Mucosa of rectum (tissue), 2 donors: ENCODE measurements at regions not wholly inside any gene's neighbourhood (a gene's known extent, or its start where the extent isn't known, plus 50 kb on each side); places are given as distances from the start of the nearest gene placed in this dataset.
A peak's percentile ranks its signal among the peaks of the same experiment; 100 is the strongest.

Source experiments
- H3K27ac ChIP-seq, 2 donors: one replicate each; pipeline ENCODE4 v1.7.0; 2013; ENCODE audit warnings: inconsistent platforms in 2 of 2, low read depth in 2 of 2, low read length in 2 of 2
- H3K27me3 ChIP-seq, 2 donors: one replicate each; pipeline ENCODE4 v1.7.0; 2013; ENCODE audit warnings: low read length in 2 of 2; ENCODE audit not compliant: control insufficient read depth in 2 of 2, insufficient read depth in 2 of 2
- H3K36me3 ChIP-seq, 2 donors: one replicate each; pipeline ENCODE4 v1.7.0; 2013; ENCODE audit warnings: low read length in 2 of 2; ENCODE audit not compliant: control insufficient read depth in 2 of 2, insufficient read depth in 2 of 2
- H3K4me1 ChIP-seq, 2 donors: one replicate each; pipeline ENCODE4 v1.7.0; 2013; ENCODE audit warnings: low read length in 2 of 2, mild to moderate bottlenecking in 1 of 2; ENCODE audit not compliant: control insufficient read depth in 2 of 2, insufficient read depth in 2 of 2
- H3K4me3 ChIP-seq, 2 donors: one replicate each; pipeline ENCODE4 v1.7.0; 2013; ENCODE audit warnings: low read length in 2 of 2
- H3K9ac ChIP-seq, 2 donors: one replicate each; pipeline ENCODE4 v1.7.0; 2013; ENCODE audit warnings: low read length in 2 of 2, low read depth in 1 of 2, mild to moderate bottlenecking in 1 of 2
- H3K9me3 ChIP-seq, 2 donors: one replicate each; pipeline ENCODE4 v1.7.0; 2013; ENCODE audit warnings: low read length in 2 of 2; ENCODE audit not compliant: control insufficient read depth in 2 of 2
- donor health status: healthy.
- donor health status: Normal muscosa, but diverticular disease.

GRCh38 chr7:85765698-85766298, 578.9 kb upstream of the SEMA3D start:
- no peaks in the 10 kb centered on the region for H3K9me3 ChIP-seq

DNA sequence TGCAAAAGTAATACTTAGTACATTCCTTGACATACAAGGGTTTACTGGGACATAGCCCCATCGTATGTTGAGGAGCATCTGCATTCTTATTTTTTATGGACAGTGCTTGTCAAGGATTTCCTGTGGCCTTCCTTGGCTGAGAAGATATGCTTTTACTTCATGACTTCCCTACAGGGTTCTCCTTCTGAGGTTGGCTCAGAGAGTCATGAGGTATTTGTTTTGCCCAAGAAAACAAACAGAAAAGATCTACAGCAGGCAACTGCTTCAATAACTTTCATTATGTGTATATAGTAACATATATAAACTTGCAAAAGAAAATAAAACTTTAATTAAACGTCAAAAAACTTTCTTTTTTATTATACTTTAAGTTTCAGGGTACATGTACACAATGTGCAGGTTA, 577.2 kb upstream of the SEMA3D start:
- Histone ChIP-seq H3K9ac (no peak overlapping the region), H3K27me3 (no peaks in the 10 kb centered on the region), H3K27ac (no peak overlapping the region), H3K4me3 (no peak overlapping the region), H3K36me3 (no peaks in the 10 kb centered on the region), H3K4me1 (peaks cover 0 to 5% of the 10 kb centered on the region in 2 donors), H3K9me3 (no peaks in the 10 kb centered on the region)

More at GRCh38 chr7:85765698-85766298, 578.9 kb upstream of the SEMA3D start:
- Histone ChIP-seq H3K4me3 (peak overlapping the region in 1 of 2 donors; percentile 7), H3K27ac (no peak overlapping the region), H3K4me1 (peaks cover 0 to 5% of the 10 kb centered on the region in 2 donors), H3K36me3 (no peaks in the 10 kb centered on the region), H3K27me3 (no peaks in the 10 kb centered on the region), H3K9ac (no peak overlapping the region)

DNA sequence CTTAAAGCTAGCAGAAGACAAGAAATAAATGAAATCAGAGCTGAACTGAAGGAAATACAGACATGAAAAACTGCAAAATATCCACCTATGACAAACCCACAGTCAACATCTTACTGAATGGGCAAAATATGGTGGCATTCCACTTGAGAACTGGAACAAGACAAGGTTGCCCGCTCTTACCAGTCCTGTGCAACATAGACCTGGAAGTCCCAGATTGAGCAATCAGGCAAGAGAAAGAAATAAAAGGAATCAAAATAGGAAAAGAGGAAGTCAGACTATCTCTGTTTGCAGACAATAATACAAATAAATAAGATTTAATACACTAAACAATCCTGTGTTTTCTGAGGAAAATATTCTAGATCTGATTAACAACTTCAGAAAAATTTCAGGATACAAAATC, 570.5 kb upstream of the SEMA3D start:
- no peak overlapping the region for H3K4me3 ChIP-seq
- no peaks in the 10 kb centered on the region for H3K36me3 ChIP-seq
- H3K4me1 ChIP-seq: no peaks in the 10 kb centered on the region
- no peaks in the 10 kb centered on the region for H3K27me3 ChIP-seq
- H3K27ac ChIP-seq: no peak overlapping the region
- H3K9ac ChIP-seq: no peak overlapping the region
- H3K9me3 ChIP-seq: no peaks in the 10 kb centered on the region

GRCh38 chr7:85750454-85750949, 563.6 kb upstream of the SEMA3D start:
- Histone ChIP-seq H3K4me1 (no peaks in the 10 kb centered on the region), H3K36me3 (no peaks in the 10 kb centered on the region), H3K27ac (no peak overlapping the region), H3K9me3 (peaks cover 6 to 7% of the 10 kb centered on the region in 2 donors), H3K4me3 (no peak overlapping the region), H3K9ac (no peak overlapping the region), H3K27me3 (no peaks in the 10 kb centered on the region)

DNA sequence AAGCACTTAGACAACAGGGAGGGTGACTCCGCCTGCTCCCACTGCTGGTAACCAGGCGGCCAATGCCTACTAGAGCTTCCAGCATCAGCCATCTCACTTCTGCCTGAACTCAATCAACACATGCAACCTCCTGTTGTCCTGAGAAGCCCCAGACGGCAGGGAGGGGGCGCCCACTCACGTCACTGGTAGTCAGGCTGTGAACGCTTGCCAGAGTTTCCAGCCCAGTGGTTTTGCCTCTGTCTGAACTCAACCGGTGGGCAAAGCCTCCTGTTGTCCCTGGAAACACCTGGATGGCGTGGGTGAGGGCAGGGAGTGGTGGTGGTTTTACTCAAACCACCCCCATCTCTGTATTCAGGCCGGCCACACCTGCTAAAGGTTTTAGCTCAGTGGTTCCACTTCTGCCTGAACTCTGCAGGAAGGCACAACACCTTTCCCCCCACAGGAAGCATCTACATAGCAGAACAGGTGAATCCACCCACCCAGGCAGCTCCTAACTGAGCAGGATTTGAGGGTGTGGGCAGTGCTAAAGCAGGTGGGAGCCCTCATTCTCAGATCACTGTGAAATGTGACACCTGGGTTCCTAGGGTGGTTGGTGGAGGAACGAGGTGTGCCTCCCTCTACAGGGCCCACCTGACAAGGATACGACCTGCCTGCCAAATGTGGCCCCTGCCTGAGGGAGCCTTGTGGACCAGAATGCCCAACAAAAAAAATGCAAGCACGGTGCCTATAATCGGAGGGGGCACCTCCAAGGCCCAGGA, 563.0 kb upstream of the SEMA3D start:
- no peak overlapping the region for H3K4me3 ChIP-seq
- no peak overlapping the region for H3K27ac ChIP-seq
- no peak overlapping the region for H3K9ac ChIP-seq
- H3K27me3 ChIP-seq: no peaks in the 10 kb centered on the region
- no peaks in the 10 kb centered on the region for H3K36me3 ChIP-seq
- peaks cover 7% of the 10 kb centered on the region in 2 donors for H3K9me3 ChIP-seq
- H3K4me1 ChIP-seq: no peaks in the 10 kb centered on the region

GRCh38 chr7:85748861-85749260, 562.0 kb upstream of the SEMA3D start:
- H3K4me1 ChIP-seq: no peaks in the 10 kb centered on the region
- H3K27me3 ChIP-seq: no peaks in the 10 kb centered on the region
- H3K27ac ChIP-seq: no peak overlapping the region
- H3K9me3 ChIP-seq: peaks cover 7 to 9% of the 10 kb centered on the region in 2 donors
- H3K4me3 ChIP-seq: no peak overlapping the region
- H3K9ac ChIP-seq: no peak overlapping the region
- H3K36me3 ChIP-seq: no peaks in the 10 kb centered on the region

- H3K9me3 ChIP-seq: no peaks in the 10 kb centered on the region
- H3K4me1 ChIP-seq: no peaks in the 10 kb centered on the region
- H3K27me3 ChIP-seq: no peaks in the 10 kb centered on the region
- no peak overlapping the region for H3K27ac ChIP-seq
- H3K4me3 ChIP-seq: no peak overlapping the region
- no peak overlapping the region for H3K9ac ChIP-seq
- H3K36me3 ChIP-seq: no peaks in the 10 kb centered on the region
These were observed 550.6 kb upstream of the SEMA3D start for GRCh38 chr7:85737426-85737825.

GRCh38 chr7:85736085-85736484, 549.2 kb upstream of the SEMA3D start:
- H3K9me3 ChIP-seq: no peaks in the 10 kb centered on the region

GRCh38 chr7:85734823-85735222, 548.0 kb upstream of the SEMA3D start:
- Histone ChIP-seq H3K9ac (no peak overlapping the region), H3K36me3 (no peaks in the 10 kb centered on the region), H3K27ac (no peak overlapping the region), H3K4me1 (no peaks in the 10 kb centered on the region), H3K4me3 (no peak overlapping the region), H3K9me3 (no peaks in the 10 kb centered on the region), H3K27me3 (no peaks in the 10 kb centered on the region)

More at GRCh38 chr7:85736085-85736484, 549.2 kb upstream of the SEMA3D start:
- no peak overlapping the region for H3K4me3 ChIP-seq
- no peak overlapping the region for H3K9ac ChIP-seq
- H3K27ac ChIP-seq: no peak overlapping the region
- no peaks in the 10 kb centered on the region for H3K36me3 ChIP-seq
- H3K27me3 ChIP-seq: no peaks in the 10 kb centered on the region
- no peaks in the 10 kb centered on the region for H3K4me1 ChIP-seq

- no peaks in the 10 kb centered on the region for H3K36me3 ChIP-seq
- H3K9me3 ChIP-seq: no peaks in the 10 kb centered on the region
- H3K4me3 ChIP-seq: no peak overlapping the region
- no peaks in the 10 kb centered on the region for H3K27me3 ChIP-seq
- H3K4me1 ChIP-seq: no peaks in the 10 kb centered on the region
- no peak overlapping the region for H3K9ac ChIP-seq
- H3K27ac ChIP-seq: no peak overlapping the region
These were observed 546.5 kb upstream of the SEMA3D start for GRCh38 chr7:85733169-85733915.
